GM23338 (cell line): ENCODE measurements at regions not wholly inside any gene's neighbourhood (a gene's known extent, or its start where the extent isn't known, plus 50 kb on each side); places are given as distances from the start of the nearest gene placed in this dataset.

Experiments used
- ATAC-seq: fragments of 200-7000 bp; cut with Tn5 transposase; 3 replicates; pipeline ENCODE4 v1.9.1; 2020
- DNase-seq: peaks from one replicate; pipeline ENCODE4 v3.0.0-alpha.2; 2015; ENCODE audit warnings: low spot score
- H2AFZ ChIP-seq: fragments of 200-600 bp; sonication (generic); 2 replicates; pipeline ENCODE4 v1.8.0; 2016; ENCODE audit warnings: antibody characterized with exemption, mild to moderate bottlenecking, moderate library complexity
- H3F3A ChIP-seq: fragments of 200-600 bp; sonication (generic); replicated peaks from 2 replicates; pipeline ENCODE4 v1.8.0; 2017; ENCODE audit warnings: antibody characterized with exemption, mixed run types, low read depth
- H3K27ac ChIP-seq: fragments of 200-600 bp; sonication (generic); 2 replicates; pipeline ENCODE4 v1.6.1; 2016; ENCODE audit warnings: low read depth
- H3K27me3 ChIP-seq: fragments of 200-600 bp; sonication (generic); 2 replicates; pipeline ENCODE4 v1.8.0; 2016; ENCODE audit warnings: mild to moderate bottlenecking, mixed run types, moderate library complexity; ENCODE audit not compliant: insufficient read depth
- H3K36me3 ChIP-seq: fragments of 200-600 bp; sonication (generic); 2 replicates; pipeline ENCODE4 v1.8.0; 2016; ENCODE audit warnings: mild to moderate bottlenecking; ENCODE audit not compliant: insufficient read depth
- H3K4me1 ChIP-seq: fragments of 200-600 bp; sonication (generic); 2 replicates; pipeline ENCODE4 v1.8.0; 2016; ENCODE audit warnings: mild to moderate bottlenecking, moderate library complexity; ENCODE audit not compliant: insufficient read depth
- H3K4me2 ChIP-seq: fragments of 200-600 bp; sonication (generic); 2 replicates; pipeline ENCODE4 v1.7.1; 2017; ENCODE audit warnings: mixed run types
- H3K4me3 ChIP-seq: fragments of 200-600 bp; sonication (generic); 2 replicates; pipeline ENCODE4 v1.6.1; 2016; ENCODE audit warnings: mixed run types
- H3K79me2 ChIP-seq: fragments of 200-600 bp; sonication (generic); replicated peaks from 2 replicates; pipeline ENCODE4 v1.8.0; 2017; ENCODE audit warnings: mild to moderate bottlenecking; ENCODE audit not compliant: insufficient read depth
- H3K9me2 ChIP-seq: fragments of 200-600 bp; sonication (generic); 2 replicates; pipeline ENCODE4 v1.8.0; 2017; ENCODE audit not compliant: insufficient read depth
- H4K20me1 ChIP-seq: fragments of 200-600 bp; sonication (generic); replicated peaks from 2 replicates; pipeline ENCODE4 v1.8.0; 2017; ENCODE audit warnings: mild to moderate bottlenecking; ENCODE audit not compliant: insufficient read depth
- H3K27ac Mint-ChIP-seq: 2 replicates; pipeline ENCODE4 v1.8.0; 2020; ENCODE audit warnings: inconsistent platforms, mild to moderate bottlenecking, moderate library complexity, mixed read lengths
- H3K27me3 Mint-ChIP-seq: 3 replicates; pipeline ENCODE4 v1.8.0; 2022; ENCODE audit warnings: low read depth, mild to moderate bottlenecking, moderate library complexity, mixed read lengths, inconsistent platforms; ENCODE audit not compliant: insufficient read depth, poor library complexity
- H3K36me3 Mint-ChIP-seq: 3 replicates; pipeline ENCODE4 v1.8.0; 2021; ENCODE audit warnings: low read depth, mild to moderate bottlenecking, inconsistent platforms, moderate library complexity, mixed read lengths
- H3K4me1 Mint-ChIP-seq: 3 replicates; pipeline ENCODE4 v1.8.0; 2020; ENCODE audit warnings: mild to moderate bottlenecking, inconsistent platforms, mixed read lengths
- H3K4me3 Mint-ChIP-seq: 3 replicates; pipeline ENCODE4 v1.8.0; 2021; ENCODE audit warnings: moderate library complexity, mild to moderate bottlenecking, inconsistent platforms, mixed read lengths
- H3K9me3 Mint-ChIP-seq: 3 replicates; pipeline ENCODE4 v1.8.0; 2020; ENCODE audit warnings: moderate library complexity, mild to moderate bottlenecking, inconsistent platforms, mixed read lengths
- CREB1 ChIP-seq: fragments of 250-450 bp; sonication (Bioruptor Pico); IDR thresholded peaks from 2 replicates; pipeline ENCODE4 v1.5.0; 2020; ENCODE audit warnings: low read depth, mild to moderate bottlenecking, moderate library complexity
- CTCF ChIP-seq, 2 experiments: fragments of 200-600 bp in 1 of 2; sonication (generic) in 1 of 2; conservative IDR thresholded peaks; 2 replicates each; pipeline versions ENCODE4 v1.5.1 to v1.6.1; 2016 to 2017; ENCODE audit warnings: antibody characterized with exemption in 2 of 2, low read depth in 2 of 2, mild to moderate bottlenecking in 2 of 2, moderate library complexity in 1 of 2
- EZH2phosphoT487 ChIP-seq: fragments of 200-600 bp; sonication (generic); IDR thresholded peaks from one replicate; pipeline ENCODE4 v1.8.1; 2018; ENCODE audit warnings: antibody characterized with exemption; ENCODE audit not compliant: unreplicated experiment
- JUNB ChIP-seq: IDR thresholded peaks from one replicate; pipeline ENCODE4 v1.6.1; 2016; ENCODE audit warnings: antibody characterized with exemption; ENCODE audit not compliant: unreplicated experiment
- NANOG ChIP-seq: IDR thresholded peaks from 2 replicates; pipeline ENCODE4 v1.6.1; 2016; ENCODE audit warnings: antibody characterized with exemption, borderline replicate concordance
- POLR2AphosphoS5 ChIP-seq: IDR thresholded peaks from 2 replicates; pipeline ENCODE4 v1.6.1; 2016; ENCODE audit warnings: antibody characterized with exemption, low read depth
- ZNF462 ChIP-seq: fragments of 250-450 bp; sonication (Bioruptor Pico); IDR thresholded peaks from 2 replicates; pipeline ENCODE4 v1.5.0; 2020; ENCODE audit warnings: mild to moderate bottlenecking, moderate library complexity

GRCh38 chr2:177042311-177042710, 170.3 kb upstream of the HNRNPA3 start (continued):
- TF ChIP-seq POLR2AphosphoS5 (no peak), CREB1 (no peak), ZNF462 (no peak)

- ATAC-seq, result no peak
- H3K4me1 ChIP-seq, result no peaks in the 10 kb centered on the region
- DNase-seq, result no peak
- Mint-ChIP-seq H3K4me3 (no peak overlapping the region), H3K9me3 (no peaks in the 10 kb centered on the region), H3K27ac (no peak overlapping the region), H3K4me1 (peaks cover 10% of the 10 kb centered on the region; the same call in 2 of the 3 replicates), H3K36me3 (no peaks in the 10 kb centered on the region), H3K27me3 (peaks cover 4% of the 10 kb centered on the region)
- no peaks in the 10 kb centered on the region for H4K20me1 ChIP-seq
- no peak overlapping the region for H3K4me3 ChIP-seq
- H3F3A ChIP-seq, result no peaks in the 10 kb centered on the region
- H3K27me3 ChIP-seq, result no peaks in the 10 kb centered on the region
- no peaks in the 10 kb centered on the region for H3K79me2 ChIP-seq
- no peak overlapping the region for H2AFZ ChIP-seq
- H3K27ac ChIP-seq, result no peak overlapping the region
- no peaks in the 10 kb centered on the region; the same call in 1 of the 2 replicates for H3K36me3 ChIP-seq
- no peaks in the 10 kb centered on the region for H3K9me2 ChIP-seq
- H3K4me2 ChIP-seq, result no peak overlapping the region
- TF ChIP-seq POLR2AphosphoS5 (no peak), NANOG (no peak), ZNF462 (no peak), JUNB (no peak), CTCF (conservative IDR thresholded peaks at IDR 0.05; ENCODE audit: low read depth in 2 of 2) (no peak), EZH2phosphoT487 (no peak), CREB1 (no peak)
These were observed 167.9 kb upstream of the HNRNPA3 start for GRCh38 chr2:177044671-177045070.
